ENCODE measurements at regions not wholly inside any gene's neighbourhood (a gene's known extent, or its start where the extent isn't known, plus 50 kb on each side); places are given as distances from the start of the nearest gene placed in this dataset.

- H3K27me3 ChIP-seq (replicated peaks), result no peaks in the 10 kb centered on the region
- no peak overlapping the region for H3K27ac ChIP-seq
- in situ Hi-C loops (cut with HindIII; ENCODE audit: low pct_ligation_motif_present, low sequenced_read_pairs), result no loop called here
- TF ChIP-seq, protein P1, sequence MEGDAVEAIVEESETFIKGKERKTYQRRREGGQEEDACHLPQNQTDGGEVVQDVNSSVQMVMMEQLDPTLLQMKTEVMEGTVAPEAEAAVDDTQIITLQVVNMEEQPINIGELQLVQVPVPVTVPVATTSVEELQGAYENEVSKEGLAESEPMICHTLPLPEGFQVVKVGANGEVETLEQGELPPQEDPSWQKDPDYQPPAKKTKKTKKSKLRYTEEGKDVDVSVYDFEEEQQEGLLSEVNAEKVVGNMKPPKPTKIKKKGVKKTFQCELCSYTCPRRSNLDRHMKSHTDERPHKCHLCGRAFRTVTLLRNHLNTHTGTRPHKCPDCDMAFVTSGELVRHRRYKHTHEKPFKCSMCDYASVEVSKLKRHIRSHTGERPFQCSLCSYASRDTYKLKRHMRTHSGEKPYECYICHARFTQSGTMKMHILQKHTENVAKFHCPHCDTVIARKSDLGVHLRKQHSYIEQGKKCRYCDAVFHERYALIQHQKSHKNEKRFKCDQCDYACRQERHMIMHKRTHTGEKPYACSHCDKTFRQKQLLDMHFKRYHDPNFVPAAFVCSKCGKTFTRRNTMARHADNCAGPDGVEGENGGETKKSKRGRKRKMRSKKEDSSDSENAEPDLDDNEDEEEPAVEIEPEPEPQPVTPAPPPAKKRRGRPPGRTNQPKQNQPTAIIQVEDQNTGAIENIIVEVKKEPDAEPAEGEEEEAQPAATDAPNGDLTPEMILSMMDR (IDR thresholded peaks at IDR 0.05; ENCODE audit: low read depth, low read length, missing control alignments), result no peak
- DNase-seq, result no peak
- H3K36me3 ChIP-seq (replicated peaks), result no peaks in the 10 kb centered on the region
- H3K4me3 ChIP-seq (ENCODE audit: low read depth, low read length), result no peak overlapping the region
These were observed 112.6 kb downstream of the BRMS1L start for GRCh38 chr14:35938770-35939169.

DNA sequence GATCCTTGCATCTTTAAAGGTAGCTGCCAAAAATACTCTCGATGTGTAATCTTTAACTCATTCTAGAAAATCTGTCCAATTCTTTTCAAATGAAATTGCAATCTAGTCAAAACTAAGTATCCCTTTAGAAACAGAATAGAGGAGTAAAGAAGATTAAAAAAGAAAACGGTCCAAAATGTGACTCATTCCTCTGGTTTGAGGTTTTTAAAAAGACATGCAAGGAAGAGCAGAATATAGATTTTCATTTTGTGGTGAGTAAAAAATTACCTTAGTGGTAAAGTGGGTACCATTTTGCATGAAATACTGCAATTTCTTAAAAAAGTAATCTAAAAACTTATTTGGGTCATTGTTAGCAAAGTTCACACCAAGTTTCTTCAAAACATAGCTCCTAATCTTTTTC is 108.4 kb downstream of the BRMS1L start:
- Histone ChIP-seq H3K27me3 (replicated peaks) (no peaks in the 10 kb centered on the region), H3K4me3 (ENCODE audit: low read depth, low read length) (no peak overlapping the region), H3K27ac (no peak overlapping the region), H3K36me3 (replicated peaks) (no peaks in the 10 kb centered on the region)
- DNase-seq, result no peak
- in situ Hi-C loops (cut with HindIII; ENCODE audit: low pct_ligation_motif_present, low sequenced_read_pairs), result no loop called here
- TF ChIP-seq, protein P1 (IDR thresholded peaks at IDR 0.05; ENCODE audit: low read depth, low read length, missing control alignments), result no peak

DNA sequence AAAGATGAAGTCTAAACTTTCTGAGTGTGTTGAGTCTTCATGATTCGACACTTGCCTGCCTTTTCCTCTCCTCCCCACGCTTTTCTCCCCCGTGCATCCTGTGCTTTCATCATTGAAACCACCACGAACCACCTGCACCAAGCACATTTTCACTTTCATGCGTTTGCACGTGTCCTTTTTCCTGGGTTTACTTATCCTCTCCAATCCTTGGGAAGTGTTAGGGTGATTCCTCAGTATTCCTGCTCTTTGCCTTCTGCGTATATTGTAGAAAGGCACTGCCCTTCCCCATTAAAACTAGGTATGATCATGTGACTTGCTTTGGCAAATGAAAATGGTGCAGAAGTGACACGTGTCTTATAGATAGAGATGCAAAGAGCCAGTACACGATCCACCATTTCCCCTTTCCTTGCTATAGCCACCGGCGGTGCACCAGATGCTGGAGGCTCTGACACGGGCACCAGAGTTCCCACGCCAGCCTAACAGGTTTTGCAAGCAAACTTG is 106.6 kb downstream of the BRMS1L start:
- Histone ChIP-seq H3K27me3 (replicated peaks) (no peaks in the 10 kb centered on the region), H3K36me3 (replicated peaks) (no peaks in the 10 kb centered on the region), H3K27ac (no peak overlapping the region), H3K4me3 (ENCODE audit: low read depth, low read length) (no peak overlapping the region)
- TF ChIP-seq, protein P1 (IDR thresholded peaks at IDR 0.05; ENCODE audit: low read depth, low read length, missing control alignments), result no peak
- in situ Hi-C loops (cut with HindIII; ENCODE audit: low pct_ligation_motif_present, low sequenced_read_pairs), result no loop called here
- DNase-seq, result no peak

- Histone ChIP-seq H3K27ac (no peak overlapping the region), H3K4me3 (ENCODE audit: low read depth, low read length) (no peak overlapping the region), H3K36me3 (replicated peaks) (no peaks in the 10 kb centered on the region), H3K27me3 (replicated peaks) (no peaks in the 10 kb centered on the region)
- TF ChIP-seq, protein P1 (IDR thresholded peaks at IDR 0.05; ENCODE audit: low read depth, low read length, missing control alignments), result no peak
- in situ Hi-C loops (cut with HindIII; ENCODE audit: low pct_ligation_motif_present, low sequenced_read_pairs), result no loop called here
- no peak for DNase-seq
These were observed 106.0 kb downstream of the BRMS1L start for GRCh38 chr14:35932136-35932535.

- Histone ChIP-seq H3K36me3 (replicated peaks) (no peaks in the 10 kb centered on the region), H3K27me3 (replicated peaks) (no peaks in the 10 kb centered on the region), H3K4me3 (ENCODE audit: low read depth, low read length) (no peak overlapping the region), H3K27ac (no peak overlapping the region)
- TF ChIP-seq, protein P1 (IDR thresholded peaks at IDR 0.05; ENCODE audit: low read depth, low read length, missing control alignments), result no peak
- DNase-seq, result no peak
- in situ Hi-C loops (cut with HindIII; ENCODE audit: low pct_ligation_motif_present, low sequenced_read_pairs), result no loop called here
These were observed 105.2 kb downstream of the BRMS1L start for GRCh38 chr14:35931346-35931745.

GRCh38 chr14:35929186-35929585 is 103.0 kb downstream of the BRMS1L start:
- in situ Hi-C loops (cut with HindIII; ENCODE audit: low pct_ligation_motif_present, low sequenced_read_pairs), result no loop called here
- Histone ChIP-seq H3K36me3 (replicated peaks) (no peaks in the 10 kb centered on the region), H3K4me3 (ENCODE audit: low read depth, low read length) (no peak overlapping the region), H3K27me3 (replicated peaks) (no peaks in the 10 kb centered on the region), H3K27ac (no peak overlapping the region)
- TF ChIP-seq, protein P1 (IDR thresholded peaks at IDR 0.05; ENCODE audit: low read depth, low read length, missing control alignments), result no peak
- no peak for DNase-seq

Data from brain microvascular endothelial cell (primary cell).